IMR-90 (cell line): ENCODE measurements at regions not wholly inside any gene's neighbourhood (a gene's known extent, or its start where the extent isn't known, plus 50 kb on each side); places are given as distances from the start of the nearest gene placed in this dataset.

Source experiments
- BHLHE40 ChIP-seq: fragments of 150-350 bp; IDR thresholded peaks from 2 replicates; pipeline ENCODE4 v1.6.1; 2016; ENCODE audit warnings: mild to moderate bottlenecking, low read depth, low read length
- CEBPB ChIP-seq: IDR thresholded peaks from 2 replicates; pipeline ENCODE4 v1.6.1; 2012; ENCODE audit warnings: low read depth, low read length, improper control_type of control experiment
- CHD1 ChIP-seq: IDR thresholded peaks from 2 replicates; pipeline ENCODE4 v1.6.1; 2012; ENCODE audit warnings: low read depth, low read length, improper control_type of control experiment
- MAFK ChIP-seq: IDR thresholded peaks from 2 replicates; pipeline ENCODE4 v1.6.1; 2012; ENCODE audit warnings: low read depth, low read length, improper control_type of control experiment
- MXI1 ChIP-seq: IDR thresholded peaks from 2 replicates; pipeline ENCODE4 v1.6.1; 2012; ENCODE audit warnings: low read depth, mild to moderate bottlenecking, low read length, moderate library complexity, borderline replicate concordance
- RAD21 ChIP-seq: IDR thresholded peaks from 2 replicates; pipeline ENCODE4 v1.6.1; 2012; ENCODE audit warnings: low read length, improper control_type of control experiment
- RCOR1 ChIP-seq: IDR thresholded peaks from 2 replicates; pipeline ENCODE4 v1.6.1; 2012; ENCODE audit warnings: mild to moderate bottlenecking, low read length, improper control_type of control experiment; ENCODE audit not compliant: insufficient replicate concordance
- RFX5 ChIP-seq: IDR thresholded peaks from 2 replicates; pipeline ENCODE4 v1.8.0; 2012; ENCODE audit warnings: low read depth, mild to moderate bottlenecking, low read length, moderate library complexity
- TF ChIP-seq, protein P1 (sequence below): conservative IDR thresholded peaks from 2 replicates; pipeline ENCODE4 v1.5.1; 2012; ENCODE audit warnings: mild to moderate bottlenecking, low read depth, low read length, improper control_type of control experiment

- TF ChIP-seq, protein P1, sequence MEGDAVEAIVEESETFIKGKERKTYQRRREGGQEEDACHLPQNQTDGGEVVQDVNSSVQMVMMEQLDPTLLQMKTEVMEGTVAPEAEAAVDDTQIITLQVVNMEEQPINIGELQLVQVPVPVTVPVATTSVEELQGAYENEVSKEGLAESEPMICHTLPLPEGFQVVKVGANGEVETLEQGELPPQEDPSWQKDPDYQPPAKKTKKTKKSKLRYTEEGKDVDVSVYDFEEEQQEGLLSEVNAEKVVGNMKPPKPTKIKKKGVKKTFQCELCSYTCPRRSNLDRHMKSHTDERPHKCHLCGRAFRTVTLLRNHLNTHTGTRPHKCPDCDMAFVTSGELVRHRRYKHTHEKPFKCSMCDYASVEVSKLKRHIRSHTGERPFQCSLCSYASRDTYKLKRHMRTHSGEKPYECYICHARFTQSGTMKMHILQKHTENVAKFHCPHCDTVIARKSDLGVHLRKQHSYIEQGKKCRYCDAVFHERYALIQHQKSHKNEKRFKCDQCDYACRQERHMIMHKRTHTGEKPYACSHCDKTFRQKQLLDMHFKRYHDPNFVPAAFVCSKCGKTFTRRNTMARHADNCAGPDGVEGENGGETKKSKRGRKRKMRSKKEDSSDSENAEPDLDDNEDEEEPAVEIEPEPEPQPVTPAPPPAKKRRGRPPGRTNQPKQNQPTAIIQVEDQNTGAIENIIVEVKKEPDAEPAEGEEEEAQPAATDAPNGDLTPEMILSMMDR = no peak
- no peak for TF ChIP-seq RAD21
- no peak for TF ChIP-seq MAFK
- TF ChIP-seq RCOR1 = no peak
- TF ChIP-seq RFX5 = no peak
- no peak for TF ChIP-seq CHD1
- TF ChIP-seq MXI1 = no peak
- TF ChIP-seq CEBPB = no peak
- no peak for TF ChIP-seq BHLHE40
Measured at GRCh38 chr5:167452136-167452535, 839.3 kb upstream of the WWC1 start.
